KG1 (cell line): ENCODE measurements at regions not wholly inside any gene's neighbourhood (a gene's known extent, or its start where the extent isn't known, plus 50 kb on each side); places are given as distances from the start of the nearest gene placed in this dataset.

ENCODE experiments used
- DNase-seq: peaks from one replicate; lab custom pipeline; 2025; lab: John Stamatoyannopoulos, UW

GRCh38 chr6:153790048-153790447 lies 249.0 kb upstream of the OPRM1 start:
- no peak for DNase-seq

- no peak for DNase-seq
Measured at GRCh38 chr6:153787341-153787606, 251.8 kb upstream of the OPRM1 start.

- DNase-seq = no peak
Measured at GRCh38 chr6:153781306-153781705, 257.7 kb upstream of the OPRM1 start.

- DNase-seq = no peak
Measured at GRCh38 chr6:153780011-153780410, 259.0 kb upstream of the OPRM1 start.

GRCh38 chr6:153778216-153778615 lies 260.8 kb upstream of the OPRM1 start:
- DNase-seq = no peak

GRCh38 chr6:153771577-153771976 lies 267.5 kb upstream of the OPRM1 start:
- no peak for DNase-seq

GRCh38 chr6:153767127-153767526 lies 271.9 kb upstream of the OPRM1 start:
- no peak for DNase-seq

GRCh38 chr6:153758516-153758915 lies 280.5 kb upstream of the OPRM1 start:
- no peak for DNase-seq

- no peak for DNase-seq
Measured at GRCh38 chr6:153735761-153736160, 303.3 kb upstream of the OPRM1 start.

- no peak for DNase-seq
Measured at GRCh38 chr6:153729189-153729588, 309.9 kb upstream of the OPRM1 start.

- DNase-seq = no peak
Measured at GRCh38 chr6:153727885-153728284, 311.2 kb upstream of the OPRM1 start.

- DNase-seq = no peak
Measured at GRCh38 chr6:153725456-153725855, 313.6 kb upstream of the OPRM1 start.

GRCh38 chr6:153720732-153721131 lies 318.3 kb upstream of the OPRM1 start:
- DNase-seq = no peak

- no peak for DNase-seq
Measured at GRCh38 chr6:153705429-153705828, 333.6 kb upstream of the OPRM1 start.

- no peak for DNase-seq
Measured at GRCh38 chr6:153702671-153703070, 336.4 kb upstream of the OPRM1 start.

GRCh38 chr6:153698637-153699036 lies 340.4 kb upstream of the OPRM1 start:
- no peak for DNase-seq

- no peak for DNase-seq
Measured at GRCh38 chr6:153698001-153698400, 341.0 kb upstream of the OPRM1 start.

- no peak for DNase-seq
Measured at GRCh38 chr6:153677522-153677921, 361.5 kb upstream of the OPRM1 start.

- no peak for DNase-seq
Measured at GRCh38 chr6:153673750-153674149, 365.3 kb upstream of the OPRM1 start.

GRCh38 chr6:153673225-153673624 lies 365.8 kb upstream of the OPRM1 start:
- no peak for DNase-seq

- DNase-seq = no peak
Measured at GRCh38 chr6:153670403-153671026, 368.5 kb upstream of the OPRM1 start.

GRCh38 chr6:153668758-153669157 lies 370.3 kb upstream of the OPRM1 start:
- no peak for DNase-seq

GRCh38 chr6:153662982-153663381 lies 376.1 kb upstream of the OPRM1 start:
- no peak for DNase-seq

GRCh38 chr6:153645326-153645725 lies 393.7 kb upstream of the OPRM1 start:
- no peak for DNase-seq

GRCh38 chr6:153644000-153644399 lies 395.0 kb upstream of the OPRM1 start:
- DNase-seq = no peak
